Sigmoid colon (tissue), 6 donors: ENCODE measurements at regions not wholly inside any gene's neighbourhood (a gene's known extent, or its start where the extent isn't known, plus 50 kb on each side); places are given as distances from the start of the nearest gene placed in this dataset.
"Not testable (repeated sequence)": the region's sequence is repeated elsewhere in the genome, so short reads cannot be mapped to it uniquely, and the experiment has no call there.

Experiments
- DNase-seq: peaks from one replicate; pipeline ENCODE4 v3.0.0-alpha.2; 2019
- H3K27ac ChIP-seq, 4 donors: fragments of 200-600 bp; sonication (generic); one replicate each; pipeline ENCODE4 v1.5.1; 2016 to 2019; ENCODE audit warnings: mild to moderate bottlenecking in 1 of 4
- H3K27me3 ChIP-seq, 3 donors: fragments of 200-600 bp; sonication (generic); one replicate each; pipeline ENCODE4 v1.5.1; 2019; ENCODE audit warnings: mild to moderate bottlenecking in 1 of 3
- H3K36me3 ChIP-seq, 4 donors: fragments of 200-600 bp; sonication (generic); one replicate each; pipeline ENCODE4 v1.5.1; 2016 to 2019
- H3K4me1 ChIP-seq, 4 donors: fragments of 200-600 bp; sonication (generic); one replicate each; pipeline ENCODE4 v1.5.1; 2017 to 2019
- H3K4me3 ChIP-seq, 4 donors: fragments of 200-600 bp; sonication (generic); one replicate each; pipeline ENCODE4 v1.5.1; 2017 to 2019; ENCODE audit warnings: mild to moderate bottlenecking in 2 of 4, moderate library complexity in 1 of 4
- H3K9me3 ChIP-seq, 4 donors: fragments of 200-600 bp in 3 of 4; sonication (generic) in 3 of 4; one replicate each; pipeline versions ENCODE4 v1.5.1 to v1.6.1; 2013 to 2019
- EP300 ChIP-seq, 4 donors: sonication (generic); formaldehyde crosslinking; IDR thresholded peaks; one replicate each; pipeline ENCODE4 v1.6.1; 2017; ENCODE audit warnings: antibody characterized with exemption in 4 of 4
- POLR2A ChIP-seq, 2 donors: fragments of 450-650 bp; IDR thresholded peaks; one replicate each; pipeline ENCODE4 v1.6.1; 2016; ENCODE audit warnings: antibody characterized with exemption in 2 of 2, mild to moderate bottlenecking in 2 of 2, moderate library complexity in 2 of 2
- POLR2AphosphoS5 ChIP-seq, 4 donors: sonication (generic); formaldehyde crosslinking; IDR thresholded peaks; one replicate each; pipeline ENCODE4 v1.6.1; 2017; ENCODE audit warnings: antibody characterized with exemption in 4 of 4
- WGBS, 2 donors: extraction: QIAGEN DNeasy Blood & Tissue Kit; methylation state at CpG; one replicate each; pipeline ENCODE4 v1.1.7; 2013; 5-methylcytosine and 5-hydroxymethylcytosine counted together
- intact Hi-C: fragments of 100-400 bp; cut with DNase I; formaldehyde crosslinking; loops from one replicate; pipeline ENCODE4 v1.15.1; 2023
- TF ChIP-seq, protein P1 (sequence below), 4 experiments: fragments of 450-650 bp in 3 of 4; fragments of 200-600 bp in 1 of 4; IDR thresholded peaks; one replicate each; pipeline ENCODE4 v1.5.1; 2016 to 2019; ENCODE audit warnings: antibody characterized with exemption in 4 of 4, mild to moderate bottlenecking in 3 of 4, moderate library complexity in 2 of 4
- donor health status: healthy with polysubstance abuse.
- donor health status: healthy.

DNA sequence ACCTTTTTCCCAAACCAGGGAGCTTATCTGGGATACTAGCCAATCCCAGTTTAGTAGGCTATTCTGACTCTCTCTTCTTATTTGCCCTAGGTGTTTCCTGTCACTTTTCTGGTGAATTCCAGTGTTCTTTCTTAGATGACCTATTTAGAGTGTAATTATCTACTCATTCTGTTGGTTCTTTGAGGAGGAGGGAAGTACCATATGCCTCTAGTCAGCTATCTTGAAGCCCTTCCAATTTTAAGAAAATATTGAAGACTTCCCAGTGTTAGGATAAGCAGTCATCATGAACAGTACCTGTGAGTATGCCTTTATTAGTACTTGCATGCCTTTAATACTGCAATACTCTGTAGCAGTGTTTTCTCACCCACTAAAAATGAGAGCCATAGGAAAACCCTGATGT, 724.3 kb upstream of the SLITRK1 start:
- Histone ChIP-seq H3K27me3 (no peaks in the 10 kb centered on the region), H3K9me3 (no peaks in the 10 kb centered on the region), H3K4me1 (peaks cover 0 to 16% (median 13%) of the 10 kb centered on the region in 4 donors), H3K36me3 (no peaks in the 10 kb centered on the region), H3K27ac (peak overlapping the region in 1 of 4 donors; percentile 30), H3K4me3 (no peak overlapping the region)
- intact Hi-C loops, result no loop called here
- DNase-seq, result no peak
- TF ChIP-seq, protein P1, sequence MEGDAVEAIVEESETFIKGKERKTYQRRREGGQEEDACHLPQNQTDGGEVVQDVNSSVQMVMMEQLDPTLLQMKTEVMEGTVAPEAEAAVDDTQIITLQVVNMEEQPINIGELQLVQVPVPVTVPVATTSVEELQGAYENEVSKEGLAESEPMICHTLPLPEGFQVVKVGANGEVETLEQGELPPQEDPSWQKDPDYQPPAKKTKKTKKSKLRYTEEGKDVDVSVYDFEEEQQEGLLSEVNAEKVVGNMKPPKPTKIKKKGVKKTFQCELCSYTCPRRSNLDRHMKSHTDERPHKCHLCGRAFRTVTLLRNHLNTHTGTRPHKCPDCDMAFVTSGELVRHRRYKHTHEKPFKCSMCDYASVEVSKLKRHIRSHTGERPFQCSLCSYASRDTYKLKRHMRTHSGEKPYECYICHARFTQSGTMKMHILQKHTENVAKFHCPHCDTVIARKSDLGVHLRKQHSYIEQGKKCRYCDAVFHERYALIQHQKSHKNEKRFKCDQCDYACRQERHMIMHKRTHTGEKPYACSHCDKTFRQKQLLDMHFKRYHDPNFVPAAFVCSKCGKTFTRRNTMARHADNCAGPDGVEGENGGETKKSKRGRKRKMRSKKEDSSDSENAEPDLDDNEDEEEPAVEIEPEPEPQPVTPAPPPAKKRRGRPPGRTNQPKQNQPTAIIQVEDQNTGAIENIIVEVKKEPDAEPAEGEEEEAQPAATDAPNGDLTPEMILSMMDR (IDR thresholded peaks at IDR 0.05), result no peak
- TF ChIP-seq EP300 (IDR thresholded peaks at IDR 0.05), result no peak
- TF ChIP-seq POLR2AphosphoS5 (IDR thresholded peaks at IDR 0.05), result no peak
- TF ChIP-seq POLR2A (IDR thresholded peaks at IDR 0.05), result no peak

DNA sequence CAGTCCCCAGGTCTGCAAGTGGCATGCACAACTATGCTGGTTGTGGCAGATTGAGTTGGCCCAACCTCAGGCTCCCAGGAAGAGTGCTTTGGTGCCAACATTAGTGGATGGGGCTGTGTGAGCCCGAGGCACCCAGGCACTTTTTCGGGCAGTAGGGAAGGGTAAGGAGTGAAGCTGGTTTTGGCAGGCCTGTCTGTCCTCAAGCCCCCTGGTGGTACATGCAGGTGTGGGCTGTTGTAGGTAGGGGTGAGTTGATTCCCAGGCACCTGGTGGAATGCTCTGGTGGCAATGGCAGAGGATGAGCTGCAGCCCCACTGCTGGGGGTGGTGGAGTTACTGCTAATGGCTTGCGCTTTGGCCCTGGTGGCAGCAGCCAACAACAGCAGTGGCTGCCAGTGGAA, 723.7 kb upstream of the SLITRK1 start:
- 92 to 95% methylated on average over 3 of the region's 3 CpGs for WGBS, 2 donors
- H3K27me3 ChIP-seq, result no peaks in the 10 kb centered on the region
- H3K36me3 ChIP-seq, result no peaks in the 10 kb centered on the region
- H3K9me3 ChIP-seq, result no peaks in the 10 kb centered on the region
- H3K4me1 ChIP-seq, result peaks cover 0 to 16% (median 13%) of the 10 kb centered on the region in 4 donors
- no peak overlapping the region for H3K27ac ChIP-seq
- no peak overlapping the region for H3K4me3 ChIP-seq
- TF ChIP-seq POLR2AphosphoS5 (IDR thresholded peaks at IDR 0.05), result no peak
- TF ChIP-seq, protein P1 (IDR thresholded peaks at IDR 0.05), result no peak
- TF ChIP-seq EP300 (IDR thresholded peaks at IDR 0.05), result no peak
- TF ChIP-seq POLR2A (IDR thresholded peaks at IDR 0.05), result no peak
- no peak for DNase-seq
- intact Hi-C loops, result no loop called here

DNA sequence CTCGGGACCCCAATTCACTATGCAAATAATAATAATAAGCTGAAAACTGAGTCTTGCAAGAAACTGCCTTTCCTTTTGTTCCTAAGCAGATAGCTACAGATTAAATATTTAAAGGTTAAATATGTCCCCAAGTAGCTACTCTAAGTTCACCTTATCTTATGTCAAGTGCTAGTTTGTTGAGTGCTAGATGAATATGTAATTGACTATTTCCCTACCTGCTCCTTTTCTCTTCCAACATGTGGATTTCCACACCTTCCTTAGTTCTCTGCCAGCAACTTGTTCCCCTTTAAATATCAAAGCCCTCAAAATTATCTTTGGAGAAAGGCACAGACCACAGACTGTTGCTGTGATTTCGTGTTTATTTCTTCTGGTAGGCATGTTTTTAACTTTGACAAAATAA, 709.2 kb upstream of the SLITRK1 start:
- no peak for DNase-seq
- no peaks in the 10 kb centered on the region for H3K9me3 ChIP-seq
- WGBS, 2 donors, result 41 to 53% methylated on average over 2 of the region's 2 CpGs
- no peaks in the 10 kb centered on the region for H3K27me3 ChIP-seq
- TF ChIP-seq POLR2AphosphoS5 (IDR thresholded peaks at IDR 0.05) (no peak), POLR2A (IDR thresholded peaks at IDR 0.05) (no peak), EP300 (IDR thresholded peaks at IDR 0.05) (no peak)
- TF ChIP-seq, protein P1 (IDR thresholded peaks at IDR 0.05), result no peak
- no peaks in the 10 kb centered on the region for H3K4me1 ChIP-seq
- H3K36me3 ChIP-seq, result no peaks in the 10 kb centered on the region
- no peak overlapping the region for H3K27ac ChIP-seq
- intact Hi-C loops, result no loop called here
- no peak overlapping the region for H3K4me3 ChIP-seq

DNA sequence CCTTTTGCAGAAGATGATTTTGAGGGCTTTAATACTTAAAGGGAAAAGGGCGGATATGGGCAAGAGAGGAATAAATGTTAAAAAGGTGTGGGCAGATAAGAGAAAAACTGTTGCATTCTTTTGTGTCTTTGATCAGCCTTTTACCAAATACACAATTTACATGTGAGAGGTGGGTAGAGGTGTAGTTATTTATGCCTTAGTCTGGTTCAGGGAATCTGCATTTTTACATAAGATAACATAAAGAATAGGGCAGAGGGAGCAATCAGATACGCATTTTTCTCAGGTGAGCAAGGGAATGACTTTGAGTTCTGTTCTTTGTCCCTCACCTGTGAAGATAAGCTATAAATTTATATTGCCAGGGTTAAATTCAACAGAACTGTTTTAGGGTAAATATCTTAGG, 708.4 kb upstream of the SLITRK1 start:
- TF ChIP-seq, protein P1 (IDR thresholded peaks at IDR 0.05), result no peak
- TF ChIP-seq POLR2AphosphoS5 (IDR thresholded peaks at IDR 0.05) (no peak), EP300 (IDR thresholded peaks at IDR 0.05) (no peak), POLR2A (IDR thresholded peaks at IDR 0.05) (no peak)
- Histone ChIP-seq H3K9me3 (no peaks in the 10 kb centered on the region), H3K4me3 (no peak overlapping the region), H3K36me3 (no peaks in the 10 kb centered on the region), H3K27ac (no peak overlapping the region), H3K4me1 (no peaks in the 10 kb centered on the region), H3K27me3 (no peaks in the 10 kb centered on the region)
- WGBS, 2 donors, result 34 to 75% methylated on average over 2 of the region's 2 CpGs
- intact Hi-C loops, result no loop called here
- DNase-seq, result no peak

DNA sequence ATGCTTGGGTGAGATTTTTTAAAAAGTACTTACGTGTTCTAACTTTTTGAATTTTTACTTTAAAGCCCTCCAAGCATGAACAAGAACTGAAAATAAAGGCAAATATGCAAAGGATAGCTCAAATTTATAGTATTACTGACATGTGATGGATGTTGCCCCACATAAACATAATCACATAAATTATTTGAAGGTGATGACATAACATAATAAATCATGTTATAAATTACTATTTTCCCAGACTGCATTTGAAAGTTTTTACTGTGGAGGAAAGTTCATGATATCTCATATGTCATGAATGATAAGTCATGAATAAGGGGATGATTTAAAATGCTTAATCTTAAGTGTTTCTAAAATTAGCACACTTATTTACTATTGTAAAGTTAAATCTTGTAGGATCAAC, 705.7 kb upstream of the SLITRK1 start:
- no peak for DNase-seq
- Histone ChIP-seq H3K4me1 (no peaks in the 10 kb centered on the region), H3K36me3 (no peaks in the 10 kb centered on the region), H3K27ac (no peak overlapping the region), H3K4me3 (no peak overlapping the region), H3K9me3 (no peaks in the 10 kb centered on the region), H3K27me3 (no peaks in the 10 kb centered on the region)
- 81 to 92% methylated on average over 1 of the region's 1 CpG for WGBS, 2 donors
- TF ChIP-seq POLR2AphosphoS5 (IDR thresholded peaks at IDR 0.05) (no peak), EP300 (IDR thresholded peaks at IDR 0.05) (no peak), POLR2A (IDR thresholded peaks at IDR 0.05) (no peak)
- TF ChIP-seq, protein P1 (IDR thresholded peaks at IDR 0.05), result no peak
- intact Hi-C loops, result no loop called here

DNA sequence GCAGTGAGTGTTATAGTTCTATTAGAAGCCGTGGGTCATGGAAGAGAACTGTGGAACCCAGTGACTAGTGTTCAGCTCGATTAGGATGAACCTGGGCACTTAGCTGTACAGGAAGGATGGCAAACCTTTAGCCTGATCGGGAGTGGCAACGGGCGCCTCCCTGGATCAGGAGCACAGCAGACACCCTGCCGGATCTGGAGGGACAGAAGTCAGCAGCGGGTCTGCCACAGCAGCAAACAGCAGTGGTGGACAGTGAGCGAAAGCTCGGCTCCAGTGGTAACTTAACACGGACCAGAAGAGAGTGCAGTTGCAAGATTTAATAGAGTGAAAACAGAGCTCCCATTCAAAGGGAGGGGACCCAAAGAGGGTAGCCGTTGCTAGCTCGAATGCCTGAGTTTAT, 697.6 kb upstream of the SLITRK1 start:
- H3K36me3 ChIP-seq, H3K9me3 ChIP-seq, H3K4me1 ChIP-seq, H3K27ac ChIP-seq, DNase-seq, H3K27me3 ChIP-seq, H3K4me3 ChIP-seq, intact Hi-C loops: not testable (repeated sequence)
- 88 to 91% methylated on average over 12 of the region's 12 CpGs for WGBS, 2 donors
